GM19468 (cell line): ENCODE measurements at regions not wholly inside any gene's neighbourhood (a gene's known extent, or its start where the extent isn't known, plus 50 kb on each side); places are given as distances from the start of the nearest gene placed in this dataset.
"Not testable (repeated sequence)": the region's sequence is repeated elsewhere in the genome, so short reads cannot be mapped to it uniquely, and the experiment has no call there.

Experiments
- ATAC-seq: cut with Tn5 transposase; IDR thresholded peaks from one replicate; pipeline ENCODE4 v1.9.1; 2021; ENCODE audit warnings: mild to moderate bottlenecking, moderate library complexity, moderate number of reproducible peaks; ENCODE audit not compliant: unreplicated experiment; ENCODE audit errors: extremely low read depth

- no peak for ATAC-seq
Observed at GRCh38 chr21:28391938-28392849, 600.5 kb downstream of the LTN1 start.

GRCh38 chr21:28387220-28387619 is 605.5 kb downstream of the LTN1 start:
- peak; percentile 17 for ATAC-seq

GRCh38 chr21:28385845-28386244 is 606.8 kb downstream of the LTN1 start:
- no peak for ATAC-seq

- not testable (repeated sequence) for ATAC-seq
Observed at GRCh38 chr21:28381000-28381745, 611.5 kb downstream of the LTN1 start.

- ATAC-seq, result no peak
Observed at GRCh38 chr21:28380241-28380640, 612.4 kb downstream of the LTN1 start.

- ATAC-seq, result no peak
Observed at GRCh38 chr21:28378026-28378425, 614.7 kb downstream of the LTN1 start.

- no peak for ATAC-seq
Observed at GRCh38 chr21:28375708-28376385, 616.8 kb downstream of the LTN1 start.

- ATAC-seq, result no peak
Observed at GRCh38 chr21:28374881-28375280, 617.8 kb downstream of the LTN1 start.

- ATAC-seq, result no peak
Observed at GRCh38 chr21:28371713-28372112, 621.0 kb downstream of the LTN1 start.

GRCh38 chr21:28359300-28359699 is 633.4 kb downstream of the LTN1 start:
- no peak for ATAC-seq

- ATAC-seq, result no peak
Observed at GRCh38 chr21:28358702-28359101, 634.0 kb downstream of the LTN1 start.

- ATAC-seq, result no peak
Observed at GRCh38 chr21:28358170-28358569, 634.5 kb downstream of the LTN1 start.

GRCh38 chr21:28357743-28358142 is 634.9 kb downstream of the LTN1 start:
- ATAC-seq, result no peak

- no peak for ATAC-seq
Observed at GRCh38 chr21:28356422-28356821, 636.3 kb downstream of the LTN1 start.

GRCh38 chr21:28345934-28346333 is 646.7 kb downstream of the LTN1 start:
- ATAC-seq, result no peak

GRCh38 chr21:28344985-28345384 is 647.7 kb downstream of the LTN1 start:
- no peak for ATAC-seq

- ATAC-seq, result no peak
Observed at GRCh38 chr21:28342212-28342810, 650.4 kb downstream of the LTN1 start.

- ATAC-seq, result no peak
Observed at GRCh38 chr21:28339403-28339802, 653.3 kb downstream of the LTN1 start.

- no peak for ATAC-seq
Observed at GRCh38 chr21:28338701-28339305, 653.9 kb downstream of the LTN1 start.

GRCh38 chr21:28337315-28337714 is 655.4 kb downstream of the LTN1 start:
- ATAC-seq, result no peak
